ENCODE measurements at regions not wholly inside any gene's neighbourhood (a gene's known extent, or its start where the extent isn't known, plus 50 kb on each side); places are given as distances from the start of the nearest gene placed in this dataset.
"Not testable (repeated sequence)": the region's sequence is repeated elsewhere in the genome, so short reads cannot be mapped to it uniquely, and the experiment has no call there.

DNA sequence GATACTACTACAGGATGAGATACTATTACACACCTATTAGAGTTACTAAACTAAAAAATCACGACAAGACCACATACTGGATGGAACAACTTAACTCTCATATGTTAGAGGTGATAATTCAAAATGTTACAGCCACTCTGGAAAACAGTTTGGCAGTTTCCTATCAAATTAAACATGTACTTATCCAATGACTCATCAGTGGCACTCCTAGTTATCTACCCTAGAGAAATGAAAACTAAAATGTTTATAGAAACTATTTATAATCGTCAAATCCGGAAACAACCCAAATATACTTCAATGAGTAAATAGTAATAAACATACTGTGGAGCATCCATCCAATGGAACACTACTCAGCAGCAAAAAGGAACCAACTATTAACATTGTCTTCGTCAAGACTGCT lies 137.0 kb upstream of the RBBP8 start:
- DNase-seq (ENCODE audit: low read depth in 2 of 3, low spot score in 1 of 3), result no peak

DNA sequence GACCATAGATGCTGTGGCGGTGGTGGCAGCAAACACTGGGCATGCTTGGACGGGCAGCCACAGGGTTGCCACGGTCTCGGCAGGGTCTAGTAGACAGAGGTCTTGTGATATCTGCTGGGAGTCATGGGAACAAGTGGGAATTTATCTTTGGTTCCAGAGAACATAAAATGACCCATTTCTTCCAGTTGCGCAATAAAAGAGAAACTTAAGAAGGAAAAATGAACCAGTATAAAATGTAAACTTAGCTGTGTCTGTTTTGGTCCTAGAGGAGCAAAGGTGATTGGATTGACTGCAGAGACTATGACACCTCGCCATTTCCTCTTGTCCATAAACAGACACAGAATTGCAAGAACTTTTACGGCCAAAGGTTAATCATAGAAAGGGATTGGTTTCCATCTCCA lies 132.6 kb upstream of the RBBP8 start:
- no peak for DNase-seq (ENCODE audit: low read depth in 2 of 3, low spot score in 1 of 3)

DNA sequence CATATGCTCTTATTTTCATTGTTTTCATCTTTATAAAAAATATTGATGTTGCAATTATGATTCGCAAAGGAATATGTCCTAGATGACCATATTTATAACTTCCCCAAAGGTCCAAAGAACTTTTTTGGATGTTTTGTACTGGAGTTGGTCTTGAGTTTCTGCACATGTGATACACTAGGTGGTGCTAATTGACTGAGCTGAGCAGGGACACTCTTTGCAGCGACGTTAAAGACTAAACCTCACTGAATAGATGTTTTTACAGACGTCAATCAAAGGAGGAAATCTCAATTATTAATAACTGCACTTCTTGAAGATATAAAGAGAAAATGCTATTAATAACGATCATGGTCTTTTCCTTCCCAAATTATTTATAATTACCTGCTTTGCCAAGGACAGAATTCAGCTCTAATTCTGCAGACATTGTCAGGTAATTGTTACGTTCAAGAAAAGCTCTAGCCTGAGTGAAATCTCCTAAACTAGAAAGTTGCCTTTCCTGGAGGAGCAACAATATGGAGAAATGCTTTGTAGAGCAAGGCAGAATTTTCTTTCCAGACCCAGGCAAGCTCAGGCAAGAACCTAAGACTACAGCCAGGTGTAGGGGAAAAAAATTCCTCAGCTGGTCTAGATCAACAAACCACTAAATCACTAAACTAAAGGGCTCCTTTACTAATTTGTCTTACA lies 119.3 kb upstream of the RBBP8 start:
- no peak for DNase-seq (ENCODE audit: low read depth in 2 of 3, low spot score in 1 of 3)

DNA sequence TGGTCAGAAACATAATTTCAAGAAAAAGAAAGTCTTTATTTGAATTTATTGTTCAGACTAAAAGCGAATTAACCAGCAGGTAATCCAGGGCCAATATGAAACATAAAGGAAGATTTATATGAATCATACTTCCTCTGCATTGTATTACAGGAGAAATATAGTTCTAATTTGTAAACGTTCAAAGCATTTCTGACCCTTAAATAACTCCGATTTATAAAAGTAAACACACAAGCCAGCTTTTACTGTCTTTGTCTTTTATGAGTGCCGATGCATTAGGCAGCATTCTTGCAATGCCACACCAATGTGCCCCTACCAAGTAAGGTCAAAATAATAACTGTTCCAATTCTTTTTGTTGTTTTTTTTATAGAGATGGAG lies 118.8 kb upstream of the RBBP8 start:
- DNase-seq (ENCODE audit: low read depth in 2 of 3, low spot score in 1 of 3), result no peak

DNA sequence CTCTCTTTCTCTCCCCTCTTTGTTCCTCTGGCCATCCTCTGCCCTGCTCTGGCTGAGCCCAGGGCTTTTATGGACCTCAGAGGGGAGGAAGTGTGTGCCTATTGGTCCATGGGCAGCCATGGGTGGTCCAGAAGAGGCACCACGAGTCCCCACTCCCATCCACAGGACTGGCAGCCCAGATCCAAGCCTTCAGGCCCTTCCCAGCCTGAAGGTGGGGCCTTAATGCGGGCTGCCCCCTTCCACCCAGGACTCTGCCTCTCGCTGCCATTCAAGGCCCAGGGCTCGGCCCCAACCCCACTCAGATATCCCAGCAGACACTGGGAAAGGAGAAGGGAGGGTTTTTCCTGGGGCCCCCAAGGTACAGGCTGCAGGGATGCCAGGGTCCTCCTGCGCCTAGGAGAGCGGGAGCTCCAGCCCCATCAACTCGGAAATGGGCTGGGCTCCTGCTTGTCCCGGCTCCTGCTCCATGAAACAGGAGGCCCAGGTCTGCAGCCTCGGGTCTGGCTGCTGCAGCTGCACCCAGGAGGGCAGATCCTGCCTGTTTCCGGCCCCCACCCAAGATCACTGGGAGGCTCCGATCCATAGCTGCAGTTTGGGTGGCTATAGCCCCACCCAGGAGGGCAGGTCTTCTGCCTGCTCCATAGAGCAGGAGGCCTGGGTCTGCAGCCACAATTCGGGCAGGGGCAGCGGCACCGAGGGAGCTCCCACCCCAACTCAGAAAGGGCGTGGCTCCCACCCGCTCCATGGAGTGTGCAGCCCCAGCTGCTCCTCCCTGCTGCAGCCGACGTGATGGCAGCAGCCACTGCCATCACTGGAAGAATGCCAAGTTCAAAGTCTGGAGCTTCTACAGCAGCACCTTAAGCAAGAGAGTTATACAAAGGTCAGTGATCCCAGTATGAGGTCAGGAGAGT lies 116.6 kb upstream of the RBBP8 start:
- DNase-seq (ENCODE audit: low read depth in 2 of 3, low spot score in 1 of 3), result no peak

DNA sequence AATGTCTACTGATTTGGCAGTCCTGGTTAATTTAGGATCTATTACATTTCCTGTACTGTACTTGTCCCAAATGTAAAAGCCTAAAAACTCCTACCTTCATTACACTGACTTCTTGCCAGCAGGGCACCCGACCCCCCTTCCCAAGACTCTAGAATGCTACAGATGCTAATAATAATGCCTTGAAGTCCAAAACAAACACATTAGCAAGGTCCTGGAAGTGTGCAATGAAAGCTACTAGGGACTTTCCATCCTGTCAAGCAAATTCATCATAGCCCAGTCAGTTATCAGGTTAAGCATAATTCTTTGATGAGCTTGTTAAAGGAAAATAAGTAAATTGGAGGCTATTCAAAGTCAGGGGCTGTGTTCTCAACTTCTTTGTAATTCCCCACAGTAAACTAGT lies 115.3 kb upstream of the RBBP8 start:
- DNase-seq (ENCODE audit: low read depth in 2 of 3, low spot score in 1 of 3), result no peak

DNA sequence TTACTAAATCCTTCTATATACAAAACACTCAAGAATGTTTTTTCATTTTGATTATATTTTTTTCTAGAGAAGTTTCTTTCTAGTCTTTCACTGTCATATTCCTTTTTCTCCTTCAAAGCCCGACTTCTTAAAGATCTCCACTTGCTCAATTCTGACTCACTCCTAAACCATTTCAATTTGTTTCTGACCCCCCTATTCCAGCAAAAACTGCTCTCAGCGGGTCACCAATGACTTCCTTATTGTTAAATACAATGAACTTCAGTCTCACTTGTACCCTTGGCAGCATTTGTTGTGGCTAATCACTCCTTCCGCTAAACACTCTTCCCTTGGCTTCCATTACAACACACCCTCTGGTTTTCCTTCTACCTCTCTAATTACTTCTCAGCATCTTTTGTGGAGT lies 111.1 kb upstream of the RBBP8 start:
- DNase-seq (ENCODE audit: low read depth in 2 of 3, low spot score in 1 of 3), result no peak

DNA sequence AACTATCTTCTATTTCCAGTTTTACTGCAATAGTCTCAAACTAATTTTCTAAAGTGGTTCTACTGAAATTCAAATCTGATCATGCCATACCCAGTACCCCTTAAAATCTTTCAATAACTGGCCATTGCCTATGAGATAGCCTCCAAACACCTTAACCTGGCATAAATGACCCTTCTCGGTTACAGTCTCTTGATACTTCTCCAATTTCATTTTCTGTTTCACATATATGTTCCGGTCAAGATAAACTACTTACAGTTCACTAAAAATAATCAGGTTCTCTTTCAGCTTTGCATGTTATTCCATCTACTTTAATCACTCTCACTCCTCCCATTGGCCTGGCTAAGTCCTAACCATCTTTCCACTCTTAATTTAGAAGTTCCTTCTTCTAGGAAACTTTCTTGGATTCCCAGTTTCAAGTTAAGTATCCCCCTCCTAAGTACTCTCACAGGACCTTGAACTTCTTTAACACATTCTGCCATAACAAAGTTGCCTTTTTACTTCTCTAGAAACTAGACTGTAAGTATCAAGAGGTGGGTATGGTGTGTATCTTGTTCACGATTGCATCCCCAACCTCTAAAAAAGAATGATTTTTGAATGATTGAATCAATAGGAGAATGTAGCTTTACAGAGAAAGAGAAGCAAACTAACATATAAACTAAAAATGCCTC lies 110.2 kb upstream of the RBBP8 start:
- no peak for DNase-seq (ENCODE audit: low read depth in 2 of 3, low spot score in 1 of 3)

DNA sequence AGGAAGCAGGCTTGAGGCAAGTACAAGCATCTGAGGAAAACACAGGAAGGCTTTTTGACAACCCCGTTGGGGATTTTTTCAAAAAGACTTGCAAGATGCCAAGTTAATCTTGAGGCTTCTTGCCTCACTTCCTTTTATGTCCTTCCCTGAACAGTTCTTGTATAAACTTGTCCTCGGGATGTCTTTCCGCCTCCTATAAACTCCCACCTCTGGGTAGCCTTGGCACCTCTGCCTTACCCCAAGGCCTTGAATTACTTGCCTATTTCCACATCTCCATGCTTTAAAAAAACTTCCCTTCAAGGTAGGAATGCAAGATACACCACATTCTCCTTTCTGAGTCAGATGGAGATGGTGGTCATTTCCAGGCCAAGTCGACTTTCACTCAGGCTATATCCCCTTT lies 106.4 kb upstream of the RBBP8 start:
- DNase-seq (ENCODE audit: low read depth in 2 of 3, low spot score in 1 of 3), result no peak

DNA sequence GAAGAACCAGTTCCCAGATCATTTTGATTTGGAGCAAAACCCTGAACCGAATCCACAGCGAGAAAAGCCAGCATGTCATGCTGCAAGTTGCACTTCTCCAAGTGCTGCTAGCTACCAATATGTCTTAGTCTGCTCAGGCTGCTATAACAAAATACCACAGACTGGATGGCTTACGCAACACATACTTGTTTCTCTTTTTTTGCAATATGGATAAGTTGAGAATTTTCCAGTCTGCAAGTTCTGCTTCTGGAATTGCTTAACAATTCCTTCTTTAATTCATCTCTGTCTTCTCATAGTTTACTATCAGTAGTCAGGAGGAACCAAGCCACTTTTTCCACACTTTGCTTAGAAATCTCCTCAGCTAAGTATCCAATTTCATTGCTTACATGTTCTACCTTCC lies 105.9 kb upstream of the RBBP8 start:
- DNase-seq (ENCODE audit: low read depth in 2 of 3, low spot score in 1 of 3), result no peak

DNA sequence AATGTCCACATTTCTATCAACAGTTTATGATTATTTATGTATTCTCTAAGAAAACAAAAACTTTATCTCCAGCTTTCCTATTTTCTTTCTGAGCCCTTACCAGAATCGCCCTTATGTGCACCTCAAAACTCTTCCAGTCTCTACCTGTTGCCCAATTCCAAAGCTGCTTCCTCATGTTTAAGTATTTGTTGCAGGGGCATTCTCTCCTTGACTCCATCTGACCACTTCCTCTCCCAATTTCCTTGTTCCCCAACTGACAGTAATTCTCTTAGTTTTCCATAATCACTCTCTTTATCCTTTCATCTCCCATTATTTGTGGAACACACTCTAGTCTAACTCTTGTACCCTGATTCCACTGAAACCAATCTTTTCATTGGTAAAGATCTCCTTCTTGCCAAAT lies 105.4 kb upstream of the RBBP8 start:
- no peak for DNase-seq (ENCODE audit: low read depth in 2 of 3, low spot score in 1 of 3)

DNA sequence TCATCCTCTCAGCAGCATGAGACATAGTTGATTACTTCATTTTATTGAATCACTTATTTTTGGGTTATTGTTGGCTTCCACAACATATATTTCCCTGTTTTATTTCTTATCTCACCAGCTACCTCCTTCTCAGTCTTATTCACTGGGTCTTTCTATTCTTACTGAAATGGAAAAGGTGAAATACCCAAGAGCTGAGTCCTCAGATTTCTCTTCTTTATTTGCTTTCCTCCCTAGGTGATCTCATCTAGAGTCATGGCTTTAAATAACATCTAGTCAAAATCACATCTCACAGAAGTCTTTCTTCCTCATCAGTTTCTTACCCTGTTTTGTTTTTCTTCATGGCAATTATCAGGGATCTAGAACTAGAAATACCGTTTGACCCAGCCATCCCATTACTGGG lies 105.0 kb upstream of the RBBP8 start:
- no peak for DNase-seq (ENCODE audit: low read depth in 2 of 3, low spot score in 1 of 3)

DNA sequence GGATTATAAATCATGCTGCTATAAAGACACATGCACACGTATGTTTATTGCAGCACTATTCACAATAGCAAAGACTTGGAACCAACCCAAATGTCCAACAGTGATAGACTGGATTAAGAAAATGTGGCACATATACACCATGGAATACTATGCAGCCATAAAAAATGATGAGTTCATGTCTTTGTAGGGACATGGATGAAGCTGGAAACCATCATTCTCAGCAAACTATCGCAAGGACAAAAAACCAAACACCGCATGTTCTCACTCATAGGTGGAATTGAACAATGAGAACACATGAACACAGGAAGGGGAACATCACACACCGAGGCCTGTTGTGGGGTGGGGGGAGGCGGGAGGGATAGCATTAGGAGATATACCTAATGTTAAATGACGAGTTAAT lies 104.5 kb upstream of the RBBP8 start:
- DNase-seq (ENCODE audit: low read depth in 2 of 3, low spot score in 1 of 3), result not testable (repeated sequence)

DNA sequence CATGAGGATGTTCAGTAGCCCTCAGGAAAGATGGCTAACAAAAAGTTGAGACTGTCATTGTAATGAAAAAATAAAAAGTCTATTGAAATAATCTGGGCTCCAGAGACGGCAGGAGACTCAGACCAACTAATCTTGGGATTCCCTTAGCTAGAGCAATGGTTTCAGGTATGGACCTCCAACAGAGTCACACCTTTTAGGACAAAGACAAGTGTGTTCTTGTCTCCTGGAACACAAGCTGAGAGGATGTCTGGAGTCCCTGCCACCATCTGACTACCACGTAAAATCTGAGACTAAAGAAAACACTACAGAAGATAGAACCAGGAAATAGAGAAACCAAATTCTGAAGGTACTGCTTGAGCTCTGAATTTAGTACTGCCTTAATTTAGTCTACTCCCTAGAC lies 103.3 kb upstream of the RBBP8 start:
- no peak for DNase-seq (ENCODE audit: low read depth in 2 of 3, low spot score in 1 of 3)

DNA sequence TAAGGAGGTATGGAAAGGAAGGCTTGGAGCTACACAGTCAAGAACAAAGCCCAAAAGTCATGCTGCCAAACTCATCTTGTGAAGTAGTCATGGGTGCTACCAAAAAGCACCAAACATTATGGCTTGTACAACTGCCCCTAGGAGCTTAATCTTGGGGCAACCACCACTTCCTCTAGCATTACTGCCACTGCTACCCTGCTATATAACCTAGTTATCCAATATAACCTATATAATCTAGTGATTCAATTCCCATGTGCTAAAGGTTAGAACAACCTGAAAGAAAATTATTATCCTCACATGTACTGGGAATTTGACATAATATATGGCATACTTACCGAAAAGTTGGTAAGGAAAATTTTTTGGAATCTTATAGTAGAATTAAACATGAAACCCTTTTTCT lies 102.6 kb upstream of the RBBP8 start:
- DNase-seq (ENCODE audit: low read depth in 2 of 3, low spot score in 1 of 3), result no peak

DNA sequence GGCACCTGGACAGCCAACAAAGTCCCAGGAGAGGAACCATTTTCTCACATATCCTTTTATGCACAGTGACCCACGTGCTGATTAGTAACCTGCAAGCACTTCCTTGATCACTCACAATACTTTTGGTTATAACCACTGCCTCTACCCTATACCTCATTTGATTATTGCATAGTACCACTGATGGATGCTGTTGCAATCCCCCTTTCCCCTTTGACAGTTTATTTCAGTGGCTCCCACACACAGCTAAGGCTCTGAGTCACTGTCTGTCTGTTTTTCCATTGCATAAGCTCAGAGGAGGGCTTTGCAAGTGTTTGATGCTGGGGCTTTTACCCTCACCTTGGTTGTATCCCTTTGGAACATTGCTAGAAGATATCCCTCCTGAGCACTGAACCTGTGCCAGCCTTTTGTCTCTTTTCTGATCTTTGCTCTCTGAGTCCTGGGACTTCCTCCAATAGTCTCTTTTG lies 101.7 kb upstream of the RBBP8 start:
- DNase-seq (ENCODE audit: low read depth in 2 of 3, low spot score in 1 of 3), result no peak

DNA sequence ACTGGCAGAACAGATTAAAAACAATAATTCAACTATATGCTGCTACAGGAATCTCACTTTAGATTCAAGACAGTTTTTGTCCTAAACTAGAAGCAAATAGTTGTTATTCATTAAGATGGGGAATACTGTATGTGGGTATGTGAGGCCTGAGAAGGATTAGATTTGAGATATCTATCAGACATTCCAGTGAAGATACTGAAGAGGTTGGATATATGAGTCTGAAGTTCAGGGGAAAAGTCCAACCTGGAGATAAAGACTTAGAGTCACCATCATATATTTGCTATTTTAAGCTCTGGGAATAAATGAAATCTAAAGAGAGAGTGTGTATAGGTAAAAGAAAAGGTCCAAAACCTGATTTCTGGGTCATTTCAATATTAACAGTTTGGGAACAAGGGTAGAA lies 96.2 kb upstream of the RBBP8 start:
- DNase-seq (ENCODE audit: low read depth in 2 of 3, low spot score in 1 of 3), result no peak

DNA sequence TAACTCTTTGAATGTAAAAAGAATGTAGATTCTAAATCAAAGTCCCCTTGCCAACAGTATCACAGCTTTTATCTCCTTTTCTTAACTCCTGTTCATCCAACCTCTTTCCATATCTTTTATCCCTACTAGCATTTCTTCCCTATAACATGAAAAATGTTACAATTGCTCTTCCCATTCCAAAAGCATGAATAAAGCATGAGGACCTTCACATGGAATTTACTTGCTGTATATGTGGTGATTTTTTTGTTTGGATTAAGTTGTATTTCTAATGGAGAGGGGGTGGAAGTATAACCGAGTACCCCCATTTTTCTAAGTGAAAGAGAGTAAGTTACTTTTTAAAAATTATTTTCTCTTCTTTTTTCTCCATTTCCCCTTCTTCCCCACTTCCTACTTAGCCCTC lies 94.9 kb upstream of the RBBP8 start:
- DNase-seq (ENCODE audit: low read depth in 2 of 3, low spot score in 1 of 3), result no peak

DNA sequence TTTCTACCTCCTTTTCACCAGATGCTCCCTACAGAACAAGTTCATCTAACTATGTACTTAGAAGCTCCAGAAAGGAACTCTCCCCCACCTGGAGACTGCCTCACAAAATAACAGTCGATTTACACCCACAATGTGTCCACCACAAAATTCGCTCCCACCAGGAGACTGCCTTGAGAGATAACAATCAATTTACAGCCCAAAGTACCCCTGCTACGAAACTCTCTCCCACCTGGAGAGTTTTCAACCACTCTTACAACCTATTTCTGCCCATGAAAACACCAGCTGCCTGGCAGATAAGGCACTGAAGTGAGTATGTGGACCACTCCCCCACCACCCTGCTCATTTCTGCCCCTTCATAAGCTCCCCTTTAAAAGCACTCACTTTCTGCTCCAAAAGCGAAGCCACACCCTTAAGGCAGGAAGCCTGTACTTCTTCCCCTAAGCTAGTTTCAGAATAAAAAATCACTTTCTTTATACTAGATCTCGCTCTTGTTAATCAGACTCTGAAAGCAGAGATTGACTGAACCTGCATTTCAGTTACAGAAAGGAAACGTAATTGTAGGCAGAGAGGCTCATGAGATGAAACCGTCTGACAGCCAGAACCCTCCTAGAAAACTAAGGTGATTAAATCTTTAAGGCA lies 94.4 kb upstream of the RBBP8 start:
- DNase-seq (ENCODE audit: low read depth in 2 of 3, low spot score in 1 of 3), result no peak

DNA sequence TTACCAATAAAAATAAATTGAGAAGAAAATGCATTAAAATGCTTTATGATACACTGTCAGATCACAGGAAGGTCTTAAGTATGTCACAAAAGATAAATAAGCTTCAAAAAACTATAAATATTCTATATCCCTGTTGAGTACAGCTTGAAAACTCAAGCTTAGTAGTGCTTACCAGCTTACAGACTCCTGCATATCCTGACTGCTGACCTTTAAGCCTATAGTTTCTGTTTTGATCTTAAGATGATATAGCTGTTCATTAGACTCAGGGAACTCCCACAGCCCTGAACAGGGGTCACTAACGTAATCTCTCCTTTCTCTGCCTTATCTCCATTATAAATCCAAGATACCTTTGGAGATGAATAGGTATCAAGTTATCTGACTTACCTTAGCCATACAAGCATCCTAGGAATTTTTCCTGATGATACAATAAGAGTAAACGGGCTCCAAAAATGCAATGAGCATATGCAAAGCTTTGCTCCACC lies 93.7 kb upstream of the RBBP8 start:
- no peak for DNase-seq (ENCODE audit: low read depth in 2 of 3, low spot score in 1 of 3)

DNA sequence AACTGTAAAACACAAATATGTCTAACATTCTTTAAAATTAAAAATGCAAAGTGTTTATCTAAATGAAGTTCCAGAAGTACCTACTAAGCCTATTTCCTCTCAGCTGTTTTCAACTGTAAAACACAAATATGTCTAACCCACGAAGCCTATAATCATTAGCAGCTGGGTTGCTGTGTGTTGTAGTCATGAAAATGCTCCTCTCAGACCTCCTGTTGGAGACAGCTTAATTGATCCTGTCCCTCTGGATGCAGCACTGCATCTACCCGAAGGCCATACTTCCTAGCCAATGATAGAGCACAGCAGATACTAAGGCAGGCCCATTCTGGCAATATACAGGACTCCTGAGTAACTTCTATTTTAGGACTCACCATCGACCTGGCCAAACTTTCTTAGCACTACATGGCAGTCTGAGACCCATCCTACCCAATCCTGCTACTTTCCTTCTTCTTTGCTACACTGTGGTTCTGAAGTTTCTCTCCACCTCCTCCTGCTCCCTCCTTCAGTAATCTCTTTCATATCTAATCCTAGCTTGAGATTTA lies 92.5 kb upstream of the RBBP8 start:
- DNase-seq (ENCODE audit: low read depth in 2 of 3, low spot score in 1 of 3), result no peak

Measured in stimulated activated CD4-positive, alpha-beta T cell treated with anti-CD3 and anti-CD28 coated beads, Interleukin-12 subunit alpha, Interleukin-12 subunit beta, amount 100 ng/mL, for 48 hours (primary cell).